GM12878 (cell line): ENCODE measurements at regions not wholly inside any gene's neighbourhood (a gene's known extent, or its start where the extent isn't known, plus 50 kb on each side); places are given as distances from the start of the nearest gene placed in this dataset.

ENCODE experiments used
- ATAC-seq: fragments of 200-7000 bp; cut with Tn5 transposase; 3 replicates; pipeline ENCODE4 v1.9.1; 2020; ENCODE audit warnings: mild to moderate bottlenecking, moderate library complexity
- BruUV-seq: library from RNA; stranded (reverse); fragments of 400-500 nt; replicated peaks from 2 replicates; lab custom pipeline; 2021; lab: Mats Ljungman, UMichigan
- CTCF ChIA-PET: fragments of 300-600 bp; sonication (Branson Sonifier 250); formaldehyde crosslinking; extraction: SDS; loops from one replicate; lab custom pipeline; 2021; ENCODE audit warnings: inconsistent platforms; lab: Yijun Ruan, JAX
- POLR2A ChIA-PET: fragments of 350-600 bp; formaldehyde crosslinking; extraction: SDS; loops from one replicate; lab custom pipeline; 2021; ENCODE audit warnings: inconsistent platforms; lab: Charles Lee
- RAD21 ChIA-PET: fragments of 300-600 bp; sonication (Branson Sonifier 250); formaldehyde crosslinking; loops from one replicate; lab custom pipeline; 2023; ENCODE audit warnings: antibody characterized with exemption; ENCODE audit not compliant: unreplicated experiment; lab: Charles Lee
- SMC1A ChIA-PET: fragments of 300-600 bp; sonication (Branson Sonifier 250); formaldehyde crosslinking; loops from one replicate; lab custom pipeline; 2023; ENCODE audit not compliant: unreplicated experiment, uncharacterized antibody; lab: Charles Lee
- DNase-seq: peaks from one replicate; pipeline ENCODE4 v3.0.0-alpha.2; 2011; ENCODE audit warnings: low read depth, low spot score
- FAIRE-seq: peaks from 3 replicates; lab custom pipeline; 2011; peaks lifted over from hg19 to GRCh38; lab: Jason Lieb, UNC
- H2AFZ ChIP-seq: 2 replicates; pipeline ENCODE4 v1.6.0; 2011; ENCODE audit warnings: low read depth, low read length, control low read depth; ENCODE audit not compliant: control insufficient read depth
- H3K27ac ChIP-seq: 2 replicates; pipeline ENCODE4 v1.5.1; 2011; ENCODE audit warnings: control low read depth; ENCODE audit not compliant: control insufficient read depth, insufficient read depth
- H3K27me3 ChIP-seq, 2 experiments: replicated peaks in 1 of 2; 2 replicates each; pipeline versions ENCODE4 v1.6.0 to v1.6.1; 2011; ENCODE audit warnings: low read length in 1 of 2; ENCODE audit not compliant: control insufficient read depth in 2 of 2, insufficient read depth in 2 of 2
- H3K36me3 ChIP-seq, 2 experiments: 2 replicates each; pipeline ENCODE4 v1.5.1; 2011; ENCODE audit warnings: low read length in 1 of 2; ENCODE audit not compliant: control insufficient read depth in 2 of 2, insufficient read depth in 2 of 2
- H3K4me1 ChIP-seq: 2 replicates; pipeline ENCODE4 v1.6.1; 2011; ENCODE audit warnings: mild to moderate bottlenecking, low read length, moderate library complexity, mixed read lengths; ENCODE audit not compliant: control insufficient read depth, insufficient read depth
- H3K4me2 ChIP-seq: 2 replicates; pipeline ENCODE4 v1.6.0; 2011; ENCODE audit warnings: control low read depth; ENCODE audit not compliant: control insufficient read depth, insufficient read depth
- H3K4me3 ChIP-seq: fragments of 200-600 bp; sonication (generic); 2 replicates; pipeline ENCODE4 v1.5.1; 2016
- H3K79me2 ChIP-seq: 2 replicates; pipeline ENCODE4 v1.6.0; 2011; ENCODE audit warnings: low read length; ENCODE audit not compliant: control insufficient read depth, insufficient read depth
- H3K9ac ChIP-seq: 2 replicates; pipeline ENCODE4 v1.8.0; 2011; ENCODE audit warnings: low read length, control low read depth, mixed read lengths; ENCODE audit not compliant: control insufficient read depth, insufficient read depth
- H3K9me3 ChIP-seq: replicated peaks from 3 replicates; pipeline ENCODE4 v1.5.1; 2011; ENCODE audit warnings: mild to moderate bottlenecking, low read length; ENCODE audit not compliant: control insufficient read depth, insufficient read depth
- H4K20me1 ChIP-seq: 2 replicates; pipeline ENCODE4 v1.6.0; 2011; ENCODE audit not compliant: control insufficient read depth, insufficient read depth
- CEBPZ ChIP-seq: fragments of 150-350 bp; IDR thresholded peaks from 2 replicates; pipeline ENCODE4 v1.6.1; 2016; ENCODE audit warnings: low read depth, low read length
- CHD2 ChIP-seq: IDR thresholded peaks from 2 replicates; pipeline ENCODE4 v1.6.1; 2011; ENCODE audit warnings: low read depth, low read length, improper control_type of control experiment, borderline replicate concordance
- DPF2 ChIP-seq: fragments of 450-650 bp; IDR thresholded peaks from 2 replicates; pipeline ENCODE4 v1.6.1; 2017; ENCODE audit warnings: mild to moderate bottlenecking
- ESRRA ChIP-seq: IDR thresholded peaks from 2 replicates; pipeline ENCODE4 v1.6.1; 2012; ENCODE audit warnings: mild to moderate bottlenecking, low read length, improper control_type of control experiment
- MEF2A ChIP-seq: IDR thresholded peaks from 2 replicates; pipeline ENCODE4 v1.6.1; 2011; ENCODE audit warnings: low read depth, mild to moderate bottlenecking, low read length, moderate library complexity; ENCODE audit not compliant: insufficient read depth
- NFXL1 ChIP-seq: fragments of 450-650 bp; IDR thresholded peaks from 2 replicates; pipeline ENCODE4 v1.6.1; 2017; ENCODE audit warnings: antibody characterized with exemption, mild to moderate bottlenecking, borderline replicate concordance
- NR2F1 ChIP-seq: fragments of 450-650 bp; conservative IDR thresholded peaks from 2 replicates; pipeline ENCODE4 v1.6.1; 2017; ENCODE audit warnings: mild to moderate bottlenecking
- SP1 ChIP-seq: IDR thresholded peaks from one replicate; pipeline ENCODE4 v1.6.1; 2011; ENCODE audit warnings: low read depth, low read length
- YY1 ChIP-seq: IDR thresholded peaks from 2 replicates; pipeline ENCODE4 v1.6.1; 2011; ENCODE audit warnings: low read depth, mild to moderate bottlenecking, low read length
- WGBS: methylation state at CpG from one replicate; pipeline ENCODE4 v1.1.6; 2016; ENCODE audit warnings: low lambda C conversion rate; ENCODE audit not compliant: insufficient replicate concordance, insufficient coverage; ENCODE audit errors: missing lambda C conversion rate; 5-methylcytosine and 5-hydroxymethylcytosine counted together
- in situ Hi-C: fragments of 300-500 bp; cut with MboI; formaldehyde crosslinking; loops from 9 replicates; pipeline ENCODE4 v1.14.3; 2018; ENCODE audit warnings: mixed read lengths
- intact Hi-C: fragments of 100-400 bp; cut with micrococcal nuclease; formaldehyde crosslinking; loops from one replicate; pipeline ENCODE4 v1.14.2; 2022; ENCODE audit not compliant: unreplicated experiment
- TF ChIP-seq, protein P1 (sequence below): IDR thresholded peaks from 2 replicates; pipeline ENCODE4 v1.6.1; 2011; ENCODE audit warnings: borderline replicate concordance, low read depth, mild to moderate bottlenecking, moderate library complexity, mixed read lengths, low read length; ENCODE audit not compliant: insufficient read depth; ENCODE audit errors: extremely low read length
- TF ChIP-seq, protein P2 (sequence below): fragments of 450-650 bp; conservative IDR thresholded peaks from 2 replicates; pipeline ENCODE4 v1.6.1; 2017; ENCODE audit warnings: mild to moderate bottlenecking, moderate library complexity

DNA sequence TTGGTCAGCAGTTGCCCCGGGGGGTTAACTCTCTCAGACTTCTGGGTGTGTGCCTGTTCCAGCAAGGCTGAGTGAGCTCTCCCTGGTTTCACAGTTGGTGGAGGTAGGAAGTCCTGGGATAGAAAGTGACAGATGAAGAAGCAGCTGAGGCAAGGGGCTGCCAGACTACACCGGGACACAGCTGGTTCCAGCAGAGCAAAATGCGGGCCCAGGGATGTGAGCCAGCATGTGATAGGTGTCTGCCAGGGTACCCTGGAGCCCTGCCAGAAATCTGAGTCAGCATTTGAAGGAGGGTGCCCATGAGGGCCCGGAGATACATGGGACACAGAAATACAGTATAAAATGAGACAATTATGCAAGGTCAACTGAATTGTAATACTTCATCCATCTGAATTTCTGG is 79.3 kb upstream of the LGALSL start (continued):
- TF ChIP-seq MEF2A (no peak), CHD2 (no peak), YY1 (no peak)
- TF ChIP-seq, protein P1, sequence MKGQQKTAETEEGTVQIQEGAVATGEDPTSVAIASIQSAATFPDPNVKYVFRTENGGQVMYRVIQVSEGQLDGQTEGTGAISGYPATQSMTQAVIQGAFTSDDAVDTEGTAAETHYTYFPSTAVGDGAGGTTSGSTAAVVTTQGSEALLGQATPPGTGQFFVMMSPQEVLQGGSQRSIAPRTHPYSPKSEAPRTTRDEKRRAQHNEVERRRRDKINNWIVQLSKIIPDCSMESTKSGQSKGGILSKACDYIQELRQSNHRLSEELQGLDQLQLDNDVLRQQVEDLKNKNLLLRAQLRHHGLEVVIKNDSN, result no peak

DNA sequence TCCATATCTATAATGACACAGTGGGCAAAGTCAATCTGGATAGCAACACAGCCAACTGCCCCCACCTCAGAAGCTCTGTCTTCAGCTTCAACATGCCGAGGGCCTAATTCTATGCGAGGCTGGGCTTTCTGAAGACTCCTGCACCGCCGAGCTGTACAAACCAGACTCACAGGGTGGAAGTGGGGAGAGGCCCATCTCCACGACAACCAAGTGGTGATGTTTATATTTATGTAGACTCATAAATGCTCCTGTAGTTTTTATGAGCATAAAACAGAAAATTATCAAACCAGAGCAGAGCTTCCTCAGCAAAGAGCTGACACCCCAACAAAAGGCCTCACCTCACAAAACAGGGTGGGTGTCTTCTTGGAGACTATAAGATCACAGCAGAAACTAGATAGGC is 77.0 kb upstream of the LGALSL start:
- POLR2A ChIA-PET, result no interaction called here
- no peaks in the 10 kb centered on the region; the same call in 2 of the 3 replicates for H3K9me3 ChIP-seq
- DNase-seq (no peak), ATAC-seq (no peak), FAIRE-seq (no peak)
- H4K20me1 ChIP-seq, result no peaks in the 10 kb centered on the region
- no peaks in the 10 kb centered on the region for H3K36me3 ChIP-seq
- WGBS, result 39% methylated on average over 5 of the region's 5 CpGs
- no peaks in the 10 kb centered on the region for H3K79me2 ChIP-seq
- H3K9ac ChIP-seq, result no peak overlapping the region
- no peak overlapping the region for H3K4me2 ChIP-seq
- no TSS peak for BruUV-seq
- no peaks in the 10 kb centered on the region for H3K4me1 ChIP-seq
- H3K27me3 ChIP-seq, result no peaks in the 10 kb centered on the region; a peak in 1 of 4 replicates
- RAD21 ChIA-PET, result no interaction called here
- H3K27ac ChIP-seq, result no peak overlapping the region
- CTCF ChIA-PET, result no interaction called here
- in situ Hi-C loops, result no loop called here
- intact Hi-C loops, result no loop called here
- H2AFZ ChIP-seq, result no peak overlapping the region
- TF ChIP-seq, protein P2, sequence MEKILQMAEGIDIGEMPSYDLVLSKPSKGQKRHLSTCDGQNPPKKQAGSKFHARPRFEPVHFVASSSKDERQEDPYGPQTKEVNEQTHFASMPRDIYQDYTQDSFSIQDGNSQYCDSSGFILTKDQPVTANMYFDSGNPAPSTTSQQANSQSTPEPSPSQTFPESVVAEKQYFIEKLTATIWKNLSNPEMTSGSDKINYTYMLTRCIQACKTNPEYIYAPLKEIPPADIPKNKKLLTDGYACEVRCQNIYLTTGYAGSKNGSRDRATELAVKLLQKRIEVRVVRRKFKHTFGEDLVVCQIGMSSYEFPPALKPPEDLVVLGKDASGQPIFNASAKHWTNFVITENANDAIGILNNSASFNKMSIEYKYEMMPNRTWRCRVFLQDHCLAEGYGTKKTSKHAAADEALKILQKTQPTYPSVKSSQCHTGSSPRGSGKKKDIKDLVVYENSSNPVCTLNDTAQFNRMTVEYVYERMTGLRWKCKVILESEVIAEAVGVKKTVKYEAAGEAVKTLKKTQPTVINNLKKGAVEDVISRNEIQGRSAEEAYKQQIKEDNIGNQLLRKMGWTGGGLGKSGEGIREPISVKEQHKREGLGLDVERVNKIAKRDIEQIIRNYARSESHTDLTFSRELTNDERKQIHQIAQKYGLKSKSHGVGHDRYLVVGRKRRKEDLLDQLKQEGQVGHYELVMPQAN, result no peak
- TF ChIP-seq DPF2 (no peak), ESRRA (no peak), NFXL1 (no peak), CEBPZ (no peak), NR2F1 (no peak), CHD2 (no peak), SP1 (no peak)
- SMC1A ChIA-PET, result no interaction called here
- H3K4me3 ChIP-seq, result no peak overlapping the region
